GM21786 (cell line): ENCODE measurements at regions not wholly inside any gene's neighbourhood (a gene's known extent, or its start where the extent isn't known, plus 50 kb on each side); places are given as distances from the start of the nearest gene placed in this dataset.
"Not testable (repeated sequence)": the region's sequence is repeated elsewhere in the genome, so short reads cannot be mapped to it uniquely, and the experiment has no call there.

Source experiments
- ATAC-seq: cut with Tn5 transposase; IDR thresholded peaks from one replicate; pipeline ENCODE4 v1.9.1; 2021; ENCODE audit not compliant: unreplicated experiment

GRCh38 chr6:96276305-96276704 is 245.3 kb upstream of the UFL1 start:
- ATAC-seq: no peak

- ATAC-seq: no peak
Measured at GRCh38 chr6:96276856-96277255, 244.8 kb upstream of the UFL1 start.

- no peak for ATAC-seq
Measured at GRCh38 chr6:96279084-96279483, 242.5 kb upstream of the UFL1 start.

GRCh38 chr6:96286503-96286902 is 235.1 kb upstream of the UFL1 start:
- ATAC-seq: no peak

DNA sequence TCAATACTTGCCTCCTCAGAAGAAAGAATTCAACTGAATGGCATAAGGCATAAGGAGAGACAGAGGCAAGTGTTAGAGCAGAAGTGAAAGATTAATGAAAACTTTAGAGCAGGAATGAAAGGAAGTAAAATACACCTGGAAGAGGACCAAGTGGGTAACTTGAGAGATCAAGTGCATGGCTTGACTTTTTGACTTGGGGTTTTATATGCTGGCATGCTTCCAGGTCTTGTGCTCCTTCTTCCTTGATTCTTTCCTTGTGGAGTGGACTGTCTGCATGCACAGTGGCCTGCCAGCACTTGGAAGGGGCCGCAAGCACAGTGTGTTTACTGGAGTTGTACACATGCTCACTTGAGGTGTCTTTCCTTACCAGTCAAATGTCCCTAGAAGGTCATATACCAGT is 222.1 kb upstream of the UFL1 start:
- ATAC-seq: no peak

- ATAC-seq: no peak
Measured at GRCh38 chr6:96301023-96301422, 220.6 kb upstream of the UFL1 start.

DNA sequence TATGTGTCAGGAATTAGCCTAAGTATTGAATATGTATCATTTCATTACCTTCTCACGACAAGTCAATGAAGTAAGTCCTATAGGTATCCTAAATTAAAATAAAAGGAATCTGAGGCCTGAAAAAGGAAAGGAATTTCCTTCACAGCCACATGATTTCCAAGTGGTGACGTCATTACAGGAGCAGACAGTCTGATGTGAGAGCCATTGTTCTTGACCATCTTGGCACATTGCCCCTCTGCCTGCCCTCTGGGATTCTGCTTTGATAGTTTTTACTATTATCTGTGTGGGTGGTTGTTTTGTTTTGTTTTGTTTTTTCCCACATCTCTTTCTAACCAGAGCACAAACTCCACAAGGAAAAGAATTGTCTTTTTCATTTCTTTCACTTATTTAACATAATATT is 219.8 kb upstream of the UFL1 start:
- ATAC-seq: no peak

- ATAC-seq: no peak
Measured at GRCh38 chr6:96302991-96303390, 218.6 kb upstream of the UFL1 start.

DNA sequence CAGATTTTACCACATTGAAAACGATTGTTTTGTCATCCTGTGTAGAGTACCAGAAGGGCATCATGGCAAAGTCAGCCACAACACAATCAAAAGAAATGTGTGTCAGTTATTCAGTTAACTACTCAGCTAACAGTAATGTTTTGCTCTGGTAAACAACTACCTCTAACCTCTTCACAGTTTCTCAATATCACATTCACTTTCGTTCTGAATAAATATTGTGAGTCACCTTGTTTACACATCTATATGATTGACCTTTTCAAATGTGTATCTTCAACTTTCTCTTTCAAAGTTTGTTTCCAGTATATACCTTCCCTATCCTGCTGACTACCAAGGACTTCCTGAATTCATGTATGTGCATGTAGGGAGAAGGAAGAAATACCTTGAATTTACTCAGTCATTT is 216.6 kb upstream of the UFL1 start:
- ATAC-seq: peak; percentile 99

DNA sequence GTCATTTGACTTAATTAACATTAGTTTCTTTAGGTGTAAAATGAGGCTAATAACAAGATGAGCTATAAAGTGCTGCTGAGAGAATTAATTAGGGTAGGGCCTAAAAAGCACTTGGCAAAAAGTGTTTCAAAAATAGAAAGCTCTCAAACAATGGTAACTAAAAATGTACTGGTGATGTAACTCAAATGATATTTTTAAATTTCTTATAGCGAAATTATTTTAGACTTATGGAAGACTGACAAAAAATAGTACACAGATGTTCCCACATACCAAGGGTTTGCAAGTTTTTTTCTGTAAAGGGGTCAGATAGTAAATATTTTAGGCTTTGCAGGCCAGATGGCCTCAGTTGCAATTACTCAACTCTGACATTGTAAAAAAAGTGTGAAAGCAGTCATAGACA is 190.7 kb upstream of the UFL1 start:
- ATAC-seq: no peak

- ATAC-seq: no peak
Measured at GRCh38 chr6:96340164-96340563, 181.4 kb upstream of the UFL1 start.

DNA sequence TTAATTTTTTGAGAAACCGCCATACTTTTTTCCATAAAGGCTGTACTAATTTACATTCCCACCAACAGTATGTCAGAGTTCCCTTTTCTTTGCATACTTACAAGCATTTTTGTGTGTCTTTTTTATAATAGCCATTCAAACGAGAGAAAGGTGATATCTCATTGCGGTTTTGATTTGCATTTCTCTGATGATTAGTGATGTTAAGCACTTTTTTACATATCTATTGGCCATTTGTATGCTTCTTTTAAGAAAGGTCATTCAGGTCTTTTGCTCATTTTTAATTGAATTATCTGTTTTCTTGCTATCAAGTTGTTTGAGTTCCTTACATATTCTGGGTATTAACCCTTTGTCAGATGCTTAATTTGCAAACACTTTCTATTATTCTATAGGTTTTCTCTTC is 176.1 kb upstream of the UFL1 start:
- ATAC-seq: no peak

GRCh38 chr6:96381246-96381645 is 140.4 kb upstream of the UFL1 start:
- ATAC-seq: no peak

DNA sequence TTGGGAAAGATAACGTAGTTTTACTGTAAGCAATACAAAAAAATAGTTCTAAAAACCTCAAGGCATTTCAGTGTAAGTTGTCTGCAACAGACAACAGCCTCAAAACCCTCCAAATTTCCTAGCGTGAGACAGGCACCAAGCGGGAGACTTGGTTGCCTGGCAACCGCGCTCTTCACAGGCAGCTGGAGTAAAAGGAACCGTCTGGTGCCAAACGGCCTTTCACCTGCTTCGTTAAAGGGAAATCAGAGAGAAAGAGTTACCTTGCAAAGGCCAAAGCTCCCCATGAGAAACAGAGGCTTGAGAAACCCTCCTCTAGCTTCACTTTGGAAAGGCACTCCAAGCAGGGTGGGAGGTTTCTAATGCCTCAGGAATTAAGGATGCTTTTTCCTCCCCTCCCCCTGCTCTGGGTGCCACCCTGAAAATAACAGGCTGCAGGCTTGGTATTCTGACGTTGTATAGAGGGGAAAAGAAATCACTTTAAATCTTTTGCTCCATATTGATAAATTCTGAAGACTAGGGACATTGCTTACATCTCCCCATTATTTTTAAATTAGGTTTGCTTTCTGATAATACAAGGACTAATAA is 129.7 kb upstream of the UFL1 start:
- no peak for ATAC-seq

GRCh38 chr6:96394727-96395126 is 126.9 kb upstream of the UFL1 start:
- ATAC-seq: peak; percentile 41

GRCh38 chr6:96410467-96410866 is 111.1 kb upstream of the UFL1 start:
- ATAC-seq: no peak

GRCh38 chr6:96420294-96420693 is 101.3 kb upstream of the UFL1 start:
- no peak for ATAC-seq

DNA sequence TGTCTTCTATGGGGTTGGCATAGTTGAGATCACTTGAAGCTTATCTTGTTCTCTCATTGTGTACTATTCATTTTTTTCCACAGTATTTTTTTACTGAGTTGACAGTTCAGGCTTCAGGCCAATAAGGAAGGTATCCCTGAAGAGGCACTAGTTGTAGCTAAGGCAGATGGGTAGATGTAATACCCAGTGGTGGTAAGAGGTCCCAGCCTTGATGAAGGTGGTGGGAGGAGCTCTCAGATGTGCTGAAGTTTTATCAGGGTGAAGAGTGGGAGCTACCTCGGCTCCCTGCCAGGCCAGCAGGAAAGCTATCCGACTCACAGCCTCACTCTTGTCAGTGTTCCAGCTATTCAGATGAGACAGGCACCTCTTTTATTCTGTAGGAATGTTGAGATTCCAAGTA is 87.7 kb upstream of the UFL1 start:
- no peak for ATAC-seq

DNA sequence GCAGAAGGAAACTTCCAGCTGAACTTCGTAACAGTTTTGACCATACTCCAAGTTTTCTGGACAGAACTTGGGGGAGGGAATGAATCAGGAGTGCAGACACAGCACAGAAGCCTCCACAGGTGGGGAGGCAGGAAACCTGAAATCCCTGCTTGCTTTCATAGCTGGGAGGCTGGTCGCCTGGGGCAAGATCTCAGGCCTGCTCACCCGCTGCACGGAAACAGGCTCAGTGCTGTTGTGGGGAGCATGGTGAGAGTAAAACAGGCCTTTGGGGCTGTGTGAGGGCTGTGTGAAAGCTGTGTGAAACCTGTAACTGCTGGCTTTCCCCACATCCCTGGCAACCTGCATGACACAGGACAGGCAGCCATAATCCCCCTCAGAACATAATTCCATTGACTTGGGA is 85.2 kb upstream of the UFL1 start:
- ATAC-seq: no peak

DNA sequence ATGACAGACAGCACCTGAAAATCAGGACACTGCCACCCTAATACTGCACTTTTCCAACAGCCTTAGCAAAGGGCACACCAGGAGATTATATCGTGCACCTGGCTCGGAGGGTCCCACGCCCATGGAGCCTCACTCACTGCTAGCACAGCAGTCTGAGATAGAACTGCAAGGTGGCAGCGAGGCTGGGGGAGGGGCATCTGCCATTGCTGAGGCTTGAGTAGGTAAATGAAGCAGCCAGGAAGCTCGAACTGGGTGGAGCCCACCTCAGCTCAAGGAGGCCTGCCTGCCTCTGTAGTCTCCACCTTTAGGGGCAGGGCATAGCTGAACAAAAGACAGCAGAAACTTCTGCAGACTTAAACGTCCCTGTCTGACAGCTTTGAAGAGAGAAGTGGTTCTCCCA is 84.4 kb upstream of the UFL1 start:
- not testable (repeated sequence) for ATAC-seq

GRCh38 chr6:96450082-96450769 is 71.4 kb upstream of the UFL1 start:
- ATAC-seq: no peak

GRCh38 chr6:96450770-96451130 is 70.9 kb upstream of the UFL1 start:
- ATAC-seq: no peak

GRCh38 chr6:96458771-96459170 is 62.8 kb upstream of the UFL1 start:
- ATAC-seq: no peak
